Caki2 (cell line): ENCODE measurements at regions not wholly inside any gene's neighbourhood (a gene's known extent, or its start where the extent isn't known, plus 50 kb on each side); places are given as distances from the start of the nearest gene placed in this dataset.
A peak's percentile ranks its signal among the peaks of the same experiment; 100 is the strongest.

ENCODE experiments used
- DNase-seq: peaks from one replicate; pipeline ENCODE4 v3.0.0-alpha.2; 2015; ENCODE audit warnings: low read depth
- in situ Hi-C: cut with HindIII; loops from 2 replicates; pipeline ENCODE4 v1.10.0; 2016; ENCODE audit warnings: low sequenced_read_pairs, low pct_unique_long_range_greater_than_20kb, mixed read lengths

DNA sequence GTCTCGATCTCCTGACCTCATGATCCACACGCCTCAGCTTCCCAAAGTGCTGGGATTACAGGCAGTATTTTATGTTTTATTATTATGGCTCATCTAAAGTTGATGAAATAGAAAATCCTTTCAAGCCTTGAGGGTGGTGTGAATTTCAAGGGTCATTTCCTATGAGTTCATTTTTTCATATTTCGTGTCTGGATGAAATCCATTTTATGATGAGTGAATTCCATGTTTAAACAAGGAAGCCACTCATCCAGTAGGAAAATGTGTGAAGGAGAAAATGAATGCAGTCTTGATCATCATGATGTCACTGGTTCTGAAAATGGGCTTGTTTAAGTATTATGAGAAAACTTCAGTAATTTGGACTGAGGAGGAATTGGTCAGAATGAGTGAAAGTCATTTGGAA, 74.6 kb upstream of the ZSWIM6 start:
- no peak for DNase-seq
- in situ Hi-C loops, result no loop called here

DNA sequence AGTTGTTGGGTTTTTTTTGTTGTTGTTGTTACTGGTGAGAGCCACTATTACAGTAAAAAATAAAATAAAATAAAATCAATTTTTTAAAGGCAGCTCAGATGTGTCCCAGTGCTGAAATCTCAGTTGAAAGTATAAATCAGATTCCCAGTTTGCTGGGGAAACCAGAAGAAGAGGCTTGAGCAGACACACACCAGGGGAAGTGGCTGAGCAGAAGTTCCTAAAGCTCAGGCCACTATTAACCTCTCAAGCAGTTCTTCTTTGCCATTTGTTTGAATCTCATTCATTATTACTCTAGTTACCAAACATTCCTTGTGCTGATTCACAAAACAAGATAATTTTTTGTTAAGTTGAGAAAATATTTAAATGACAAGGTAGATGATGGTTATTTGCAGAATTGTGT, 70.9 kb upstream of the ZSWIM6 start:
- DNase-seq, result no peak
- in situ Hi-C loops, result no loop called here

DNA sequence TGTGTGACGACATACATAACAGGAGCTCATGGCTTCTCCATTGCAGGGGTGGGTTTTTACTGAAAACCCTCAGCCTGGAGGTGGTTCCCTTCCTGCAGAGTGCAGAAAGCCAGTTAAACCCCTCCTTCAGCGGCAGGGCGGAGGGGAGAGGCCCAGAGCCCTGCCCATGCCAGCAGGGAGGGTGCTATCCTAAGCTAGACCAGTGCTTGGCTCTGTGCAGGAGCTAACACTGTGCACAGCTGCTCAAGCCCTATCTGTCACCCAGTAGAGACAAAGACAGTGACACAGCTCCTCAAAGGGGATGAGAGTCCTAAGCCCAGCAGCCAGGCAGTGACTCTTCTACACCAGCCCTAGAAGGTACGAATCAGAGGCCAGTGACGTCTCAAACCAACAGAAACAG, 70.0 kb upstream of the ZSWIM6 start:
- DNase-seq, result no peak
- in situ Hi-C loops, result no loop called here

DNA sequence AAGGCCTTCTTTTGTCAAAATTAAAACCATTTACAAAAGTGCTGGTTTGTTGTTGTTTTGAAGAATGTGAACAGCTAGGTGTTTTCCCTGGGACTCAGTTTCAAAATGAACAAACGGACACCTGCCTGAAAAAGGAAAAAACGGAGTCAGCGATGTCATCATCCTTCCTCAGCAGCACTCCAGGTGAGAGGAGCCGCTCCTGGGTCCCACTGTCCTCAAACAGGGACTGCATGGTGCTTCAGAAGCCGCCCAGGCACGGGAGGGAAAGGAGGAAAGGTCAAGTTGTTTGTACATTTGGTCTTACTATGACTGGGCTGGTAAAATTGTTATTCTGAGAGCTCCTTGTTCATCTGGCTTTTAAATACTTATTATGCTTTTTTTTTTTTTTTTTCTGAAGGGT, 69.0 kb upstream of the ZSWIM6 start:
- no peak for DNase-seq
- in situ Hi-C loops, result no loop called here

DNA sequence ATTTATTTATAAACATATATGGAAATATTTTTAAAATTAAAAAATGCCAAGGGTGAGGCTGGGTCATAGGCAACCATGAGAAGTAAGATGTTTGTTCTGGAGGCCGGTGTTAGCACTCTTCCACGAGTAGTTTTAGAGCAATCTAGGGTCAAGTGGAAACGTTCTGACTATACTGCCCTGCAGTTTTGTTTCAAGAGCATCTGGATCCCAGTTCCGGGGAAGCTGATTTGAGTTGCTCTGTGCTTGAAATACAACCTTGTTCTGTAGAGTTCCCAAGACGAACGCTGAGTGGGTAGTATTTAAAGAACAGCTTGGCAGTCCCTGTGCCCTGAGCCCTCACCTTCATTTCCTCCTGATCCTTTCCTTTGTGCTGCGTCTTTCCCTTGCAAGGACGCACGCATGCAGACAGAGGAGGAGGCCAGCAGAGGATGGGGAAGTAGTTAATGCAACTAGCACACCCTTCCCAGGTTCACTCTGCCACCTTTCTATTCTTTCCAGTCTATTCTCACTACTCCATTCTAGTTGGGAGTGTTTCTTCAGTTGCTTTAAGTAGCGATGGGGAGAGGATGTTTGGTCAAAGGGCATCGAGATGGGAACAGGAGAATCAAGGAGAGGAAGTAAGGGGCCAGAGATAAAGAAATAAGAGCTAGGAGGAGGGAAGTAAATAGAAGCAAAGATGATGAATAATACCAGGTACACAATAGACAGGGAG, 68.3 kb upstream of the ZSWIM6 start:
- no peak for DNase-seq
- in situ Hi-C loops, result no loop called here

DNA sequence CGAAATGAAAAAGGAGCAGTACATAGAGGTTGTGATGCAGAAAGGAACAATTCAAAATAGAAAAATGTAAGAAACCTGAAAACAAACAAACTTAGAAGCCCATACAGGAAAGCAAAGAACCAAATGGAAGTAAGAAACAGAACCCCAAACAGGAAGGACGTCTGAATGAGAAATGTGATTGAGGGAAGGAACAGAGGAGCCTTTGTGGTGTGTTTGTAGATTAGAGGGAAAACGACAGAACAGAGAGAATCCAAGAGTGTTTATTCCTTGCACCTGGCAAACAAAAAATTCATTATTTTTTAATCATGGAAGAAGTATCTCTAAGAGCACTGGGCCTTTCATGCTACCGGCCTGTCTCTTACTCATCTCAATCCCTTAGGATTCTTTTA, 67.8 kb upstream of the ZSWIM6 start:
- no peak for DNase-seq
- in situ Hi-C loops, result no loop called here

DNA sequence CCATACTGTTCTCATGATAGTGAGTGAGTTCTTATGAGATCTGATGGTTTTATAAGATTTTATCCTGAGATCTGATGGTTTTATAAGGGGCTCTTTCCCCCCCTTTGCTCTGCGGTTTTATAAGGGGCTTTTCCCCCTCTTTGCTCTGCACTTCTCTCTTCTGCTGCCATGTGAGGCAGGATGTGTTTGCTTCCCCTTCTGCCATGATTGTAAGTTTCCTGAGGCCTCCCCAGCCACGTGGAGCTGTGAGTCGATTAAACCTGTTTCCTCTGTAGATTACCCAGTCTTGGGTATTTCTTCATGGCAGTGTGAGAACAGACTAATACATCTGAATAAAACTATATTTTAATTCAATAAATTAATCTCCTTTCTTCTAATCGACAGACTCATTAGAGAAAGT, 64.9 kb upstream of the ZSWIM6 start:
- no peak for DNase-seq
- in situ Hi-C loops, result no loop called here

DNA sequence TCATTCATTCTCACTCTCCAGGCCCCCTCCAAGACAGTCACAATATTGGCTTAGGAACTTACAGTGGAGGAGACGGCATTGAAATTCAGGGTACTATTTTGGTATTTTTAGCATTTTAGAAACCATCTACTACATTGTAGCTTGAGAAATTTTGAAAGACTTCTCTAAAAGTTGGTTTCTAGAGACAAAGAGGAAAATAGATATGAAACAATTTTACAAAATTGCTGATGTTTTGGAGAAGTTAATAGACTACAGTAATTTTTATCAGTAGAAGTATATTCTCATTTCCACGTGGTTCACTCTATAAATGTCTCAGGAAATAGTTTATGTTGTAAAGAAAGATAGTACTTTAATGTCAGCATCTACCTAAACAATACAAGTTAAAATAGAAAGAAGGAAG, 63.2 kb upstream of the ZSWIM6 start:
- no peak for DNase-seq
- in situ Hi-C loops, result no loop called here

DNA sequence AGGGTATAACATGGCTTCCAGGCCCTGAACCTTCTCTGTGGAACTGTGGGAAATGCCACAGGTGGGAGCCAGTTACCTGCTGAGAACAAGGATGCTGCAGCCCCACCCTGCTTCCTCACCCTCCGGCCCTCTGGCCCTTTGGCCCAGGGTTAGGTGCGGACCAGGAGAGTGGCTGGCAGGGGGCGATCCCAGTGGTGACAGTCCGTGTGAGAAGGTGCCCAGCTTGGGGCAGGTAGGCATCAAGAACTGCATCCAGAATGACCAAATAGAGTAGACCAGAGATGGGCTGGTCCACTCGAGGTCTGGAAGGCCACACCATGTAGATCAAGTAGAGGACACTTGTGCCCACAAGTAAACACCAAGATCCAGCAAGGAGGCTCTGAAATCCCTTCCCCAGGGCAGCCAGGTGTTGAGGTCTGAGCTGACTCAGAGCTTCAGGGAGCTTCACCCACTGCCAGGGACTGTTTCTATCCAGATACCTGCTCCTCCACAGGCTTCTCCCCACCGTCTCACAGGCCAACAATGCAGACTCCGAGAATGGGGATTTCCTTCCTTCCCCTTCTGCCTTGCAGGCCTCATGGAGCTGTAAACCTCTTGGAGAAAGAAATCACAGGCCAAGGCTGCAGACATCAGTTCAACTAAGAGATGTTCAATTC, 61.4 kb upstream of the ZSWIM6 start:
- DNase-seq, result no peak
- in situ Hi-C loops, result no loop called here

DNA sequence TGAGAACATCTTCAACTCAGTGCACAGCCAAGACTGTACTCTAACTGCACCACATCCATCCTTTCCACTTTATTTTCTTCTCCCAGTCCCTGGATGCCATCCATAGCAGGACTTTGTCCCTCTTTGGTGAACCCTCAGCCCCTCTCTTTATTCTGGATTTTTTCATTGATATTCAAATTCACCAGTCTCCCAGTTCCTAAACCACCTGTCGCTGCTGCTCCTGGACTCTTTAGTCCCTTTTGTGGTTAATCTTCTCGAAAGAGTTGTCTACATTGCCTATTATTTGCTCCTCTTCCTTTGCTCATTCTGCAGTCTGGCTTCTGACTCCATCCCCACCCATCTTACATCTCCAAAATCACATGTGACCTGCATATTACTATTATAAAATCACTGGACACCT, 59.4 kb upstream of the ZSWIM6 start:
- DNase-seq, result no peak
- in situ Hi-C loops, result no loop called here

DNA sequence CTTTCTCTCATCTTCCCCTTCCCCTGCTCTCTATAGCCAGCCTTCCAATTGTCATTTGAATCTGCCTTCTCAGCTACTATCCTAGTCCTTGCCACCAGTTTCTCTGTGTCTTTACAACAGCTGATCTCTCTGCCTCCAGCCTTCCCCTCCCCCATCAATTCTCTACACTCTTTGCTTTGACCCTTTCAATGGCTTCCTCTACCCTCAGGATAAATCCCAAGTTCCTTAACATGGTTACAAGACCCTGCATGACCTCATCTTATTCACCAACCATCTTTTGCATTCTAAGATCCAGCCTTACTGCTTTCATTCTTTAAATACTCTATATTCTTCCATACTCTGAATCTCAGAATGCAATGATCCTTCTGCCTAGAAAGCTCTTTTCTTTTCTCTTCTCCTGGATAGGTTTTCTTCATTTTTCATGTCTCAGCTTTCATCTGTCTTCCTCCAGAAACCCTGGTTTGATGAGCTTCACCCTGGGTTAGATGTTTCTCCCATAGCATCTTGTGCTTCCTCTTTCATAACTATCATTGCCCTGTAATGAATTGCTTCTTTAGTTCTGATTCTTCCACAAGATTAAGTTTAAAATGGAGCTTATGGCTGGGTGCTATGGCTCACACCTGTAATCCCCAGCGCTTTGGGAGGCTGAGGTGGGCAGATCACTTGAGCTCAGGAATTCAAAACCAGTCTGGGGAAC, 58.6 kb upstream of the ZSWIM6 start:
- in situ Hi-C loops, result no loop called here
- no peak for DNase-seq

DNA sequence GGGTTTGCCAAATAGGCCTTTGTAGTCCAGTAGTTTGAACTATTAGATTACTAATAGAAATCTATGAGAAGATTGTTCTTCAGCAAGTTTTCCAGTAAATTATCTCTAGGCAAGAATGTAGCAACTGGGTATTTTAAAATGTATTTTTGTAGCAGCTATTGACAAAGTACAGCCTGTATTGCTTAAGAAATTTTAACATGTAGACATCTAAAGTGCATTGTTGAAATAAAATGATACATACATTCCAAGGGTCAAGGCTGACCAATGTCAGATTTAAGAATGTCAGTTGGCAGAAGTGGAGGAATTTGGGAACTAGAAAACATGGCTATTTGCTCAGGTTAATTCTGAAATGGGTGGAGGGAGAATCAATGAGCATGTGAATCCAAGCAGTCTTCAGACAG, 57.5 kb upstream of the ZSWIM6 start:
- in situ Hi-C loops, result no loop called here
- no peak for DNase-seq

DNA sequence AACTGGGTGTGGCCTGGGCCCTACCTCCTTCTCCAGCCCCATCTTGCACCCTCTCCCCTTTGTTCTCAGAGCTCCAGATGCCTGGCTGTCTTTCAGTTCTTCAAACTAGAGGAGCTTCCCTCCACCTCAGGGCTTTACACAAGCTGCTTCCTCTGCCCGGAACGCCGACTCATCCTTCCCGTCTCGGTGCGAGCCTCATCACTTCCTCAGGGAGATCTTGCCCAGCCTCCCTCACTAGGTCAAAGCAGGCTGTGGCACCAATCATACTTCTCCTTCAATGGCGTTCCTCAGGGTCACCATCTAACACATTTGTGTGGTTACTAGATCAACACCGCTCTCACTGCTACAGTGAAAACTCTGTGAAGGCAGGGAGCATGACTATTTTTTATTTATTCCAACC, 56.2 kb upstream of the ZSWIM6 start:
- peak; percentile 33 for DNase-seq
- in situ Hi-C loops, result no loop called here

DNA sequence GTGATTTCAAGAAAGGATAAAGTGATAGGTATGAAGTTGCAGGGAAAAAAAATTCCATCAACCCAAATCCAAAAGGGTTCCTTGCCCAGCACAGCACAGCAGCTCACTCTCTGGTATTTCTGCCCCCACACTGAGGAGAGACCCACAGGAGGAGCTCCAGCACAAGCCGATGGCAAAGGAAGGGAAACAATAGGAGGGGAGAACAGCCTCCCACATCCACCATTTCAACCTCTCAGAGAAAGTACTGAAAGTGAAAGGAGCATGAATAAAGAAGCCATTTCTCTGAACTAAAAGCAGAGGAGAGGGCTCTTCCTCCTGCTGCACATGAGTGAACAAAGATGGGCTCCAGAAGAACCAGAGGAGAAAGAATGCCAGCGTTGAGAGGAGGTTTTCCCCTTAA, 54.9 kb upstream of the ZSWIM6 start:
- in situ Hi-C loops, result no loop called here
- peak; percentile 27 for DNase-seq

DNA sequence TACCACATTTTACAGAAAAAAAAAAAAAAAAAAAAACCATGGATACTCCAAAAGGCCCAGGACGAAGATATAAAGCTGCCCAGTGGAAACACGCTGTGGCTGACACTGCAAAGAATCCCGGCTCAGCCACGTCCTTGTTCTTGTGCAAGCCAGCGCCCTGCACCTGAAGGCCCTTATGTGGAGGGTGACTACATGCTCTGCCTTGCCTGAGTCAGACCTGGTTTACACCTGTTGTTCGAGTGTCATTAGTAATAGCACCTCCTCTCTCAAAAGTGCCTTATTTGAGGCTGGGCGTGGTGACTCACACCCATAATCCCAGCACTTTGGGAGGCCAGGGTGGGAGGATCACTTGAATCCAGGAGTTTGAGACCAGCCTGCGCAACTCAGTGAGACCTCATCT, 54.3 kb upstream of the ZSWIM6 start:
- in situ Hi-C loops, result no loop called here
- no peak for DNase-seq

DNA sequence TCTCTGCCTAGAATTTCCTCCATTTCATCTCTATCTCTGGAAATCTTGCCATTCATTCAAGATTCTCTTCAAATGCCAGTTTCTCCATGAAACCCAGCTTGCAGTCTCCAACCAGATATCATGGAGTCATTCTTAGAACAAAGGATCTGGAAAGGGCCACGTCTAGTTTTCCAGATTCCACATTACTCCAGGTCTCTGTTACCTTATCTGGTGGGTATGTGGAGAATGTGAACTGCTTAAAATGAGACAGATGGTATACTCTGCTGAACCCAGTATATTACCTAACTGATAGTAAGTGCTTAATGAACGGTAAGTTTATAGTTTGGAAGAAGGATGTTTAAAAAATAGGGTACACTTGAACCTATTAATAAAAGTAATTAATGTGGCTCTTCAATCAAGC, 52.3 kb upstream of the ZSWIM6 start:
- in situ Hi-C loops, result no loop called here
- no peak for DNase-seq

DNA sequence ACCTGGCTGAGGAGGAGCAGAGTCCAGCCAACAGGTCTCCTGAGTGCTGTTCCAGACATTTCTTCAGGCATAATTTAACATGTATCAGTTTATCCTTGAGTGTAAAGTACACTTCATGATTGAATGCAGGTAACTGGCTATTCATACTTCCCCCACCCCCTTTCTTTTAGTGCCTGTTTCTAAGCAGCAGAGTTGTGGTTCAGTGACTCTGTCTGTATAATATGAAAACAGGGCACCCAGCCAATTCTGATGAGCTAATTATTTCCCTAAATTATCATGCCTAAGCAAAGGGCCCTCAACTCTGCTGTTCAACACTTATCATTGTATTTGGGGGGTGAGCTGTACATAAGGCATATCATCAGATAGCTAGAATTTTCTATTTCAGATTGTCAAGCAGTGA, 51.9 kb upstream of the ZSWIM6 start:
- peak; percentile 80 for DNase-seq
- in situ Hi-C loops, result no loop called here

DNA sequence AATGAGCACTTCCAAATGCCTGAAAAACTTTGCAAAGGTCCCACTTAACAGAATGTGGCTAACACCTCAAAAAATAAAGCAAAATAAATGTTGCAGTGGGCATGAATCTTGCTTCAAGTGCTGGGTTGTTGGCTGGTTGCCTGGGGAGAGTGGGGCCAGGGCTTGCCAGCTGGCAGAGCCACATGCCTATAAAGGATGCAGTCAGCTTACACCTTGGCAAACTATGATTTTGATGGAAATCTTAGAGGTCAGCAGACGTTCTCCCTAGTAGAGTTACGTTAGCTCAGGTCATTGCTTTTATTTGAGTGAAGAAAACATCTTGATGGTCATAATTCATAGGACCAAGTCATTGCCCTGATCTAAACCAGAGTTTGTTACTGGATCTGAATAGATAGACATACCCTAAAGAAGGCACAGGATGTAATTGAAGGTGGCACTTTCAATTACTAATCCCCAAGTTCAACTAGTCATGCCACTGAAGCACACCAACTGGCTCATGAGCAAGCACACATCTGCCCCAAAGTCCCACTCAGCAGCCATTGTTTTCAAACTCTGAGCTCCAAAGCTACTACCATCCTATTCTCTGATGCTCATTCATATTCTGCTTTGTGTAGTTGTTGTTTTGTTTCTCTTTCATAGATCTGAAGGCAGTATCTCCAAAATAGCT, 51.2 kb upstream of the ZSWIM6 start:
- in situ Hi-C loops, result no loop called here
- peak; percentile 52 for DNase-seq

DNA sequence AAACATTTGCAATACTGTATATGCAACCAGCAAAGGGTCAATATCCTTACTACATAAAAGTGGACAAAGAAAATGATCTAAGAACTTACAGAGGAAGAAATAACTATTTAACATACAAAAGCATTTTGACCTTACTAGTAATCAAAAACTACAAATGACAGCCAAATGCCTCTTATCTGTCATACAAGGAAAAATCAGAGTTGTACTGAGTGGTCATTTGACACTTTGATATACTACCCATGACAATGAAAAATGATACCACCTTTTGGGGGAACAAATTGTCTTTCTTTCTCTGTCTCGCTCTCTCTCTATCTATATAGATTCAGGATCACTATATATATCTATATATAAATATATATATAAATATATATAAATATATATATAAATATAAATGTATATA, 50.4 kb upstream of the ZSWIM6 start:
- in situ Hi-C loops, result no loop called here
- DNase-seq, result no peak
